ENCODE measurements at regions not wholly inside any gene's neighbourhood (a gene's known extent, or its start where the extent isn't known, plus 50 kb on each side); places are given as distances from the start of the nearest gene placed in this dataset.
A peak's percentile ranks its signal among the peaks of the same experiment; 100 is the strongest.

- no peak for DNase-seq (ENCODE audit: insufficient read length, low spot score, missing footprints)
- Histone ChIP-seq H3K27me3 (ENCODE audit: insufficient read depth, low read length) (no peaks in the 10 kb centered on the region), H3K4me1 (ENCODE audit: insufficient read depth, low read length) (no peaks in the 10 kb centered on the region), H3K79me2 (ENCODE audit: insufficient read depth, low read length) (no peaks in the 10 kb centered on the region), H3K36me3 (ENCODE audit: insufficient read depth, low read length) (no peaks in the 10 kb centered on the region), H3K9me3 (ENCODE audit: low read depth, low read length) (no peaks in the 10 kb centered on the region), H2AFZ (ENCODE audit: low read length) (no peak overlapping the region), H3K4me2 (ENCODE audit: insufficient read depth, low read length) (no peak overlapping the region), H4K20me1 (ENCODE audit: insufficient read depth, low read length) (no peaks in the 10 kb centered on the region), H3K4me3 (ENCODE audit: insufficient read depth, low read length) (no peak overlapping the region), H3K27ac (ENCODE audit: low read depth, low read length) (no peak overlapping the region)
- no peak for TF ChIP-seq CTCF (IDR thresholded peaks at IDR 0.05; ENCODE audit: extremely low read depth, low read depth, low read length)
Measured at GRCh38 chr3:21892104-21892503, 141.1 kb upstream of the ZNF385D start.

GRCh38 chr3:21893242-21893641, 142.2 kb upstream of the ZNF385D start:
- Histone ChIP-seq H3K9me3 (ENCODE audit: low read depth, low read length) (no peaks in the 10 kb centered on the region), H3K79me2 (ENCODE audit: insufficient read depth, low read length) (no peaks in the 10 kb centered on the region), H3K27ac (ENCODE audit: low read depth, low read length) (no peak overlapping the region), H3K4me1 (ENCODE audit: insufficient read depth, low read length) (no peaks in the 10 kb centered on the region), H3K36me3 (ENCODE audit: insufficient read depth, low read length) (no peaks in the 10 kb centered on the region), H3K4me3 (ENCODE audit: insufficient read depth, low read length) (no peak overlapping the region), H4K20me1 (ENCODE audit: insufficient read depth, low read length) (no peaks in the 10 kb centered on the region), H3K4me2 (ENCODE audit: insufficient read depth, low read length) (no peak overlapping the region), H2AFZ (ENCODE audit: low read length) (no peak overlapping the region), H3K27me3 (ENCODE audit: insufficient read depth, low read length) (no peaks in the 10 kb centered on the region)
- DNase-seq (ENCODE audit: insufficient read length, low spot score, missing footprints) = no peak
- no peak for TF ChIP-seq CTCF (IDR thresholded peaks at IDR 0.05; ENCODE audit: extremely low read depth, low read depth, low read length)

- Histone ChIP-seq H3K4me3 (ENCODE audit: insufficient read depth, low read length) (no peak overlapping the region), H3K4me2 (ENCODE audit: insufficient read depth, low read length) (no peak overlapping the region), H3K27ac (ENCODE audit: low read depth, low read length) (no peak overlapping the region), H3K36me3 (ENCODE audit: insufficient read depth, low read length) (no peaks in the 10 kb centered on the region), H3K4me1 (ENCODE audit: insufficient read depth, low read length) (no peaks in the 10 kb centered on the region), H4K20me1 (ENCODE audit: insufficient read depth, low read length) (no peaks in the 10 kb centered on the region), H3K27me3 (ENCODE audit: insufficient read depth, low read length) (no peaks in the 10 kb centered on the region), H2AFZ (ENCODE audit: low read length) (no peak overlapping the region), H3K79me2 (ENCODE audit: insufficient read depth, low read length) (no peaks in the 10 kb centered on the region), H3K9me3 (ENCODE audit: low read depth, low read length) (no peaks in the 10 kb centered on the region)
- peak; percentile 45 for TF ChIP-seq CTCF (IDR thresholded peaks at IDR 0.05; ENCODE audit: extremely low read depth, low read depth, low read length)
- DNase-seq (ENCODE audit: insufficient read length, low spot score, missing footprints) = peak; percentile 49
Measured at GRCh38 chr3:21894459-21895340, 143.7 kb upstream of the ZNF385D start.

DNA sequence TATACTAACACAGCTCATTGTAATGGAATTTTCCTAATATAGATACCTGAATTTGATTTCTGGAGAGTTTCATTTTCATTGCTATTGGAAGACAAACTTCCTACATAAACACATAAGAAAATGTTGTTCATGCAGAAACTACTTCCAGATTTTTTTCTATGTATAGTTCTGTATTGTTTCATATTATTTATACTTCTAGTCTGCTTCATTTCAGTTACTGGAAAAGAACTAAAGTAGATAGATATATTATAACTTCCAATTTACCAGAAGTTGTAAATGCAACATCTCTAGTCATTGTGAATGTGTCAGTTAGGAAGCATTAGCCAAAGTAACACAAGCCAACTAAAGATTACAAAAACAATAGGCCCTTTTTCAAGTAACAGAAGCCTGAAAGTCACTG, 147.3 kb upstream of the ZNF385D start:
- H3K9me3 ChIP-seq (ENCODE audit: low read depth, low read length) = no peaks in the 10 kb centered on the region
- no peak for DNase-seq (ENCODE audit: insufficient read length, low spot score, missing footprints)
- no peaks in the 10 kb centered on the region for H3K36me3 ChIP-seq (ENCODE audit: insufficient read depth, low read length)
- no peaks in the 10 kb centered on the region for H3K27me3 ChIP-seq (ENCODE audit: insufficient read depth, low read length)
- no peak overlapping the region for H3K4me2 ChIP-seq (ENCODE audit: insufficient read depth, low read length)
- TF ChIP-seq CTCF (IDR thresholded peaks at IDR 0.05; ENCODE audit: extremely low read depth, low read depth, low read length) = no peak
- no peaks in the 10 kb centered on the region for H3K79me2 ChIP-seq (ENCODE audit: insufficient read depth, low read length)
- no peaks in the 10 kb centered on the region for H3K4me1 ChIP-seq (ENCODE audit: insufficient read depth, low read length)
- no peak overlapping the region for H3K27ac ChIP-seq (ENCODE audit: low read depth, low read length)
- no peak overlapping the region for H3K4me3 ChIP-seq (ENCODE audit: insufficient read depth, low read length)
- no peaks in the 10 kb centered on the region for H4K20me1 ChIP-seq (ENCODE audit: insufficient read depth, low read length)
- H2AFZ ChIP-seq (ENCODE audit: low read length) = no peak overlapping the region
